ENCODE measurements at regions not wholly inside any gene's neighbourhood (a gene's known extent, or its start where the extent isn't known, plus 50 kb on each side); places are given as distances from the start of the nearest gene placed in this dataset.

DNA sequence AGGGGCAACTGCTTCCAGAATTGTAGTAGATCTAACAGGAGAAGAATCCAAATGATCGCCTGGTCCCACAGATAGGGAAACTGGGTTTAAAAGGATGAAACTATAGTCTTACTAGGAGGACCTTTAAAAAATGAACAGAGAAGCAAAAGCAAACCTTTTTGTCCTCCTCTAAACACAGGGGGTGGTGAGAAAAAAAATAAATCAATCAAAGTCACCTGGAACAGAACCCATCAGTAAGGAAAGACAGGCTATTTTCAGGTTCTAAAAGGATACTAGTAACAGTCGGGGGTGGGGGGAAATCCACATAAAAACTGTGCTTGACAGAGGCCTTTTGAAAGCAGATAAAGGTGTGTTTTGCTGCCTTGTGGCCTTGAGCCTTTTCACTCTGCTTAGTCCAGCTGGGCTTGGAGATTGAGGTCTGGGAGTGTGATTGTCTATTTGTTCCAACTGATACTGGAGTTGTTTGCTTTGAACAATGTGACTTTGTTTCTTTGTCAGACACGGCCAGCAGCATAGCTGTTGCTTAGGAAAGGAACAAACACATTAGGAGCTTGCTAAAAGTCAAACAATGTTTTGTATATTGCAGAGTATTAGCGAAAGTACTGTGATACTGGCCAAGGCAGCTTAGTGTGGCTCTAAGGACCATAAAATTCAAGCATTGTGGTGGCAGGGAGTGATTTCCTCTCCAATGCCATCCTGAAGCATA is 141.1 kb upstream of the IRF2BP2 start:
- TF ChIP-seq, protein P1, sequence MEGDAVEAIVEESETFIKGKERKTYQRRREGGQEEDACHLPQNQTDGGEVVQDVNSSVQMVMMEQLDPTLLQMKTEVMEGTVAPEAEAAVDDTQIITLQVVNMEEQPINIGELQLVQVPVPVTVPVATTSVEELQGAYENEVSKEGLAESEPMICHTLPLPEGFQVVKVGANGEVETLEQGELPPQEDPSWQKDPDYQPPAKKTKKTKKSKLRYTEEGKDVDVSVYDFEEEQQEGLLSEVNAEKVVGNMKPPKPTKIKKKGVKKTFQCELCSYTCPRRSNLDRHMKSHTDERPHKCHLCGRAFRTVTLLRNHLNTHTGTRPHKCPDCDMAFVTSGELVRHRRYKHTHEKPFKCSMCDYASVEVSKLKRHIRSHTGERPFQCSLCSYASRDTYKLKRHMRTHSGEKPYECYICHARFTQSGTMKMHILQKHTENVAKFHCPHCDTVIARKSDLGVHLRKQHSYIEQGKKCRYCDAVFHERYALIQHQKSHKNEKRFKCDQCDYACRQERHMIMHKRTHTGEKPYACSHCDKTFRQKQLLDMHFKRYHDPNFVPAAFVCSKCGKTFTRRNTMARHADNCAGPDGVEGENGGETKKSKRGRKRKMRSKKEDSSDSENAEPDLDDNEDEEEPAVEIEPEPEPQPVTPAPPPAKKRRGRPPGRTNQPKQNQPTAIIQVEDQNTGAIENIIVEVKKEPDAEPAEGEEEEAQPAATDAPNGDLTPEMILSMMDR (conservative IDR thresholded peaks at IDR 0.05; ENCODE audit: low read length), result no peak
- TF ChIP-seq EZH2phosphoT487 (IDR thresholded peaks at IDR 0.05; ENCODE audit: borderline replicate concordance, low read depth, low read length), result no peak

All from OCI-LY7 (cell line).